Peyer's patch (tissue), 4 donors: ENCODE measurements at regions not wholly inside any gene's neighbourhood (a gene's known extent, or its start where the extent isn't known, plus 50 kb on each side); places are given as distances from the start of the nearest gene placed in this dataset.

Experiments used
- DNase-seq, 3 donors: peaks; one replicate each; pipeline ENCODE4 v3.0.0-alpha.2; 2017 to 2019
- H3K27ac ChIP-seq, 4 donors: fragments of 200-600 bp; sonication (generic); one replicate each; pipeline ENCODE4 v1.5.1; 2016 to 2019
- H3K27me3 ChIP-seq, 2 donors: fragments of 200-600 bp; sonication (generic); one replicate each; pipeline ENCODE4 v1.5.1; 2019
- H3K36me3 ChIP-seq, 3 donors: fragments of 200-600 bp; sonication (generic); one replicate each; pipeline ENCODE4 v1.5.1; 2016 to 2019
- H3K4me1 ChIP-seq, 4 donors: fragments of 200-600 bp; sonication (generic); one replicate each; pipeline ENCODE4 v1.5.1; 2016 to 2019
- H3K4me3 ChIP-seq, 4 donors: fragments of 200-600 bp; sonication (generic); 1 replicate in 3 of 4; 2 replicates in 1 of 4; pipeline ENCODE4 v1.5.1; 2016 to 2019; ENCODE audit warnings: mild to moderate bottlenecking in 1 of 4
- H3K9me3 ChIP-seq, 4 donors: fragments of 200-600 bp; sonication (generic); one replicate each; pipeline ENCODE4 v1.5.1; 2016 to 2019; ENCODE audit warnings: mild to moderate bottlenecking in 1 of 4
- CTCF ChIP-seq, 6 experiments: fragments of 450-650 bp in 4 of 6; fragments of 200-600 bp in 2 of 6; sonication (generic) in 1 of 6; IDR thresholded peaks; one replicate each; pipeline ENCODE4 v1.5.1; 2017 to 2019; ENCODE audit warnings: antibody characterized with exemption in 6 of 6, mild to moderate bottlenecking in 3 of 6, moderate library complexity in 1 of 6
- POLR2A ChIP-seq, 2 donors: fragments of 450-650 bp; IDR thresholded peaks; one replicate each; pipeline ENCODE4 v1.5.1; 2017; ENCODE audit warnings: antibody characterized with exemption in 2 of 2, mild to moderate bottlenecking in 2 of 2, moderate library complexity in 2 of 2

GRCh38 chr5:40240111-40240510 is 439.6 kb upstream of the PTGER4 start:
- peaks cover 0 to 5% (median 0%) of the 10 kb centered on the region in 4 donors for H3K9me3 ChIP-seq
- H3K4me1 ChIP-seq = no peaks in the 10 kb centered on the region
- no peak overlapping the region for H3K4me3 ChIP-seq
- no peak for DNase-seq
- H3K36me3 ChIP-seq = no peaks in the 10 kb centered on the region
- TF ChIP-seq CTCF (IDR thresholded peaks at IDR 0.05) (no peak), POLR2A (IDR thresholded peaks at IDR 0.05) (no peak)
- H3K27ac ChIP-seq = no peak overlapping the region
- no peaks in the 10 kb centered on the region for H3K27me3 ChIP-seq

DNA sequence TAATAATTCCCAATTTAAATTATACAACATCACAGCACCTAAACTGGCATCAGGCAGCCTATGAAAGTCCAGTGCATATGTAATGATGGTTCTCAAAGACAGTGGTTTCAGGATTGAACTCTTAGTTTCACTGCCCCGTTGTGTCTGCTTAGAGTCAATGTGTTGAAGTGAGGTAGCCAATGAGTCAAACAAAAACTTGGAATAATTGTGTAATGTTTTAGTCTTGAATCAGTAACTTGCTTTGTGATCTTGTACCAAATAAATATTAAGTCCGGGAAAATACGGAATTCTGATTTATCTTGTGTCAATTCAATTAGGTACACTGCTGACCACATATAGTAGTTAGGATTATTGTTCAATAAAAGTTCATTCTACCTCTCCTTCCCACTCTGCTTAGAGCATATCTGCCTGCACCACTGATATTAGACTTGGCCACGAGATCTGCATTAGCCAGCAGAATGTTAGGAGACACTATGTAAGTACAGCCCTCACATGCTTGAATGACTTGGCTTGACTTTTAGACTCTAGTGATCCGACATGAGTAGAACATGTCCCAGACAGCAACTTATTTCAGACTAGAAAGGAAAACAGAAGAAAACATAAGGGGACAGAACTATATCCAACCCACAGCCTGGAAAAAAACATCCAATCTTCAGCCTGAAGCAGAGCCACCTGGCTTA is 441.5 kb upstream of the PTGER4 start:
- H3K27me3 ChIP-seq = no peaks in the 10 kb centered on the region
- H3K4me3 ChIP-seq = no peak overlapping the region
- H3K4me1 ChIP-seq = no peaks in the 10 kb centered on the region
- peaks cover 0 to 5% (median 0%) of the 10 kb centered on the region in 4 donors for H3K9me3 ChIP-seq
- DNase-seq = no peak
- TF ChIP-seq CTCF (IDR thresholded peaks at IDR 0.05) (no peak), POLR2A (IDR thresholded peaks at IDR 0.05) (no peak)
- H3K36me3 ChIP-seq = no peaks in the 10 kb centered on the region
- no peak overlapping the region for H3K27ac ChIP-seq

GRCh38 chr5:40235471-40236400 is 444.0 kb upstream of the PTGER4 start:
- no peaks in the 10 kb centered on the region for H3K4me1 ChIP-seq
- no peak for DNase-seq
- no peaks in the 10 kb centered on the region for H3K36me3 ChIP-seq
- H3K9me3 ChIP-seq = peaks cover 0 to 5% (median 0%) of the 10 kb centered on the region in 4 donors
- H3K4me3 ChIP-seq = no peak overlapping the region
- H3K27me3 ChIP-seq = no peaks in the 10 kb centered on the region
- TF ChIP-seq CTCF (IDR thresholded peaks at IDR 0.05) (no peak), POLR2A (IDR thresholded peaks at IDR 0.05) (no peak)
- H3K27ac ChIP-seq = no peak overlapping the region

DNA sequence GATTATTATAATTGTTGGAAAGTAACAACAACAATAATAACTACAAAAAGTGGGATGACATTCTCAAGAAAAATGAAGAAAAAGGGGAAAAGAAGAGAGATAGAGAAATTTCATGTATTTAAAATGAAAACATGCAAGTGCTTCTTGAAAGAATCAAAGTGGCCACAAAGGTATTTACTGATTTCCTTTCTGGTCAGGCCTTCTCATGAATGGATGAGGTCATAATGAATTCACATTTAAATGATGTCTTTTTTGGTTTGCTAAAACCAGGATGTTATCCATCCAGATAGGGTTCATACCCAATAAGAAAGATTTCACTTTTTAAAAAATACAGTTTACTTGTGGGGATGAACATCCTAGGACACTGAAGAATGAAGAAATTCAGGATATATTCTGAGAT is 446.4 kb upstream of the PTGER4 start:
- no peaks in the 10 kb centered on the region for H3K9me3 ChIP-seq
- H3K36me3 ChIP-seq = no peaks in the 10 kb centered on the region
- H3K27me3 ChIP-seq = no peaks in the 10 kb centered on the region
- H3K27ac ChIP-seq = no peak overlapping the region
- DNase-seq = no peak
- H3K4me1 ChIP-seq = no peaks in the 10 kb centered on the region
- H3K4me3 ChIP-seq = no peak overlapping the region
- no peak for TF ChIP-seq CTCF (IDR thresholded peaks at IDR 0.05)
- no peak for TF ChIP-seq POLR2A (IDR thresholded peaks at IDR 0.05)

DNA sequence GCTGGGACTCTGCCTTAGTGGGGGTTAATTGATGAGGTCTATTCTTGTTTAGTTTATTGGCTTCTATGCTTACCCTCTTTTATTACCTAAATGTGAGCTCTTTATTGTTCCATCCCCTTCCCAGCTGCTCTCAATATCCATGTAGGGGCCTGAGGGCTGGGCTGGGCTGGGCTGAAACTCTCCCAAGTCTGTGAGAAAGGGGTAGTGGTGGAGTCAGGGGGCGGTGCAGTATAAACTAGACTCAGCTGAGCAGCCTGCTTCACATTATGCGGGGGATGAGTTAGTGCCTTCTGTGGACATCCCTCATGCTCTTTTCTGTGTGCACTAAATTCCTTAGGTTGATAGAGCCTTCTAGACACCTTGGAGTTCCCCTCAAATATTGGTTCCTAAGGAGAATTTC is 451.8 kb upstream of the PTGER4 start:
- no peaks in the 10 kb centered on the region for H3K9me3 ChIP-seq
- no peak for DNase-seq
- TF ChIP-seq POLR2A (IDR thresholded peaks at IDR 0.05) (no peak), CTCF (IDR thresholded peaks at IDR 0.05) (no peak)

More for the DNA sequence above, 451.8 kb upstream of the PTGER4 start:
- Histone ChIP-seq H3K4me3 (no peak overlapping the region), H3K27ac (no peak overlapping the region), H3K27me3 (no peaks in the 10 kb centered on the region), H3K36me3 (no peaks in the 10 kb centered on the region), H3K4me1 (no peaks in the 10 kb centered on the region)
